Uterus (tissue), 3 donors: ENCODE measurements at regions not wholly inside any gene's neighbourhood (a gene's known extent, or its start where the extent isn't known, plus 50 kb on each side); places are given as distances from the start of the nearest gene placed in this dataset.

ENCODE experiments used
- DNase-seq, 2 donors: peaks; one replicate each; pipeline ENCODE4 v3.0.0-alpha.2; 2019 to 2020
- H3K27ac ChIP-seq, 2 donors: fragments of 200-600 bp; sonication (generic); 1 replicate in 1 of 2; 2 replicates in 1 of 2; pipeline ENCODE4 v1.5.1; 2016 to 2018
- H3K27me3 ChIP-seq, 2 donors: fragments of 200-600 bp; sonication (generic); one replicate each; pipeline ENCODE4 v1.5.1; 2018 to 2019; ENCODE audit warnings: control low read depth in 1 of 2
- H3K36me3 ChIP-seq, 2 donors: fragments of 200-600 bp; sonication (generic); one replicate each; pipeline ENCODE4 v1.5.1; 2019; ENCODE audit warnings: control low read depth in 1 of 2
- H3K4me1 ChIP-seq, 2 donors: fragments of 200-600 bp; sonication (generic); one replicate each; pipeline ENCODE4 v1.5.1; 2018 to 2019; ENCODE audit warnings: control low read depth in 1 of 2
- H3K4me3 ChIP-seq, 2 donors: fragments of 200-600 bp; sonication (generic); 1 replicate in 1 of 2; 2 replicates in 1 of 2; pipeline ENCODE4 v1.5.1; 2018 to 2019; ENCODE audit warnings: mild to moderate bottlenecking in 1 of 2
- H3K9me3 ChIP-seq, 2 donors: fragments of 200-600 bp; sonication (generic); one replicate each; pipeline ENCODE4 v1.5.1; 2019; ENCODE audit warnings: control low read depth in 1 of 2
- POLR2A ChIP-seq, 2 donors: fragments of 450-650 bp; IDR thresholded peaks; one replicate each; pipeline ENCODE4 v1.6.1; 2016; ENCODE audit warnings: antibody characterized with exemption in 2 of 2, mild to moderate bottlenecking in 1 of 2, moderate library complexity in 1 of 2
- intact Hi-C: fragments of 100-400 bp; cut with DNase I; formaldehyde crosslinking; loops from one replicate; pipeline ENCODE4 v1.15.1; 2023; ENCODE audit warnings: low total_unique reads
- TF ChIP-seq, protein P1 (sequence below), 4 experiments: fragments of 200-600 bp in 2 of 4; fragments of 450-650 bp in 2 of 4; sonication (generic) in 2 of 4; IDR thresholded peaks; one replicate each; pipeline ENCODE4 v1.5.1; 2016 to 2019; ENCODE audit warnings: antibody characterized with exemption in 4 of 4, mild to moderate bottlenecking in 2 of 4, moderate library complexity in 1 of 4
- donor health status: DM: yes; HTN: yes; CAD: no.

DNA sequence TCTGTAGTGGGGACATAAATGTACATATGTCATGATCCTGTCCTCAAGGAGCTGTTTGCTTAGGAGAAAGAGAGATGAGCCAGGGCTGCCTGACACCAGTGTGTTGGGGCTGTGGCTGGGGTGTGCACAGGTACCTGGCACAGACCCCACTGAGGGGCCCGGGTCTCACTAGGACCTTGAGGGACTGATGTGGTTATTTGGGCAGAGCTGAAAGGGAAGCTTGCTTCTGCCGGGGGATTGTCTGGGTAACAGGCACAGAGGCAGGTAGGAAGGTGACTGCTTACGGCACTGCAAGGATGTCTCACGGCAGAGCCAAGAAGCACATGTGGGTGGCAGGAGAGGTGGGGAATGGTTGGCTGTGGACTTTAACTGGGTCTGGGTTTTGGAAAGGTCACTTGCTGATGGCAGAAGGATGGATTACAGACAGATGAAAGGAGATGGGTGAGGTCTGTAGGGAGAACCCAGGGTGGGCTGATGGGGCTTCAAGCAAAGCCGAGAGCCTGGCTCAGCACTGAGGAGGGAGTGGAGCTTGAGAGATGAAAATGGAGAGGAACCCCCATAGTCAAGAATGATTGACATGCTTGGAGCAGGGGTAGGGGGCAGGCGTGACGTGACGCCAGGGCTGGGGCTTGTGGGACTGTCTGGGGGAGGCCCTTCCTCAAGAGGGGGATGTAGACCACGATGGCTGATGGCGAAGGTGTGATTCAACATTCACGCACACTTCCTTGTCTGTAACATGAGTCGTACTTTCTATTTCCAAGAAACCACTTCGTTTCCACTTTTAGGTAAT lies 207.7 kb upstream of the SHH start:
- Histone ChIP-seq H3K27me3 (no peaks in the 10 kb centered on the region), H3K9me3 (no peaks in the 10 kb centered on the region), H3K4me1 (no peaks in the 10 kb centered on the region), H3K4me3 (no peak overlapping the region), H3K27ac (no peak overlapping the region), H3K36me3 (no peaks in the 10 kb centered on the region)
- no peak for DNase-seq
- TF ChIP-seq POLR2A (IDR thresholded peaks at IDR 0.05), result no peak
- TF ChIP-seq, protein P1, sequence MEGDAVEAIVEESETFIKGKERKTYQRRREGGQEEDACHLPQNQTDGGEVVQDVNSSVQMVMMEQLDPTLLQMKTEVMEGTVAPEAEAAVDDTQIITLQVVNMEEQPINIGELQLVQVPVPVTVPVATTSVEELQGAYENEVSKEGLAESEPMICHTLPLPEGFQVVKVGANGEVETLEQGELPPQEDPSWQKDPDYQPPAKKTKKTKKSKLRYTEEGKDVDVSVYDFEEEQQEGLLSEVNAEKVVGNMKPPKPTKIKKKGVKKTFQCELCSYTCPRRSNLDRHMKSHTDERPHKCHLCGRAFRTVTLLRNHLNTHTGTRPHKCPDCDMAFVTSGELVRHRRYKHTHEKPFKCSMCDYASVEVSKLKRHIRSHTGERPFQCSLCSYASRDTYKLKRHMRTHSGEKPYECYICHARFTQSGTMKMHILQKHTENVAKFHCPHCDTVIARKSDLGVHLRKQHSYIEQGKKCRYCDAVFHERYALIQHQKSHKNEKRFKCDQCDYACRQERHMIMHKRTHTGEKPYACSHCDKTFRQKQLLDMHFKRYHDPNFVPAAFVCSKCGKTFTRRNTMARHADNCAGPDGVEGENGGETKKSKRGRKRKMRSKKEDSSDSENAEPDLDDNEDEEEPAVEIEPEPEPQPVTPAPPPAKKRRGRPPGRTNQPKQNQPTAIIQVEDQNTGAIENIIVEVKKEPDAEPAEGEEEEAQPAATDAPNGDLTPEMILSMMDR (IDR thresholded peaks at IDR 0.05), result no peak
- intact Hi-C loops, result no loop called here

DNA sequence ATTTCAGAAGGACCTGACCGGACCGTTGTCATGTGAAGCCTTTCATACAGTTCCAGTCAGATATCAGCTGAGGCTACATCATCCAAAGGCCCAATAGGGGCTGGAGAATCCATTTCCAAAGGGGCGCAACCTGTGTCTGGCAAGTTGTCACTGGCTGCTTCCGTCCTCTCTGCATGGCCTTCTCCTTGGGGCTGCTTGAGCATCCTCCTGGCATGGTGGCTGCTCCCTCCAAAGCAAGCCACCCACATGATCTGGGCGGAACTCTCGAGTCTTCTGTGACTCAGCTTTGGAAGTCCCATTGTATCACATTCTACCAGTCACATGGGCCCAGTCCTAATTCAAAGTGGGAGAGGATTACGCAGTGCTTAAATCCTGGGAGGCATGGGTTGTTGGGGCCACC lies 207.0 kb upstream of the SHH start:
- H3K27ac ChIP-seq, result no peak overlapping the region
- DNase-seq, result no peak

DNA sequence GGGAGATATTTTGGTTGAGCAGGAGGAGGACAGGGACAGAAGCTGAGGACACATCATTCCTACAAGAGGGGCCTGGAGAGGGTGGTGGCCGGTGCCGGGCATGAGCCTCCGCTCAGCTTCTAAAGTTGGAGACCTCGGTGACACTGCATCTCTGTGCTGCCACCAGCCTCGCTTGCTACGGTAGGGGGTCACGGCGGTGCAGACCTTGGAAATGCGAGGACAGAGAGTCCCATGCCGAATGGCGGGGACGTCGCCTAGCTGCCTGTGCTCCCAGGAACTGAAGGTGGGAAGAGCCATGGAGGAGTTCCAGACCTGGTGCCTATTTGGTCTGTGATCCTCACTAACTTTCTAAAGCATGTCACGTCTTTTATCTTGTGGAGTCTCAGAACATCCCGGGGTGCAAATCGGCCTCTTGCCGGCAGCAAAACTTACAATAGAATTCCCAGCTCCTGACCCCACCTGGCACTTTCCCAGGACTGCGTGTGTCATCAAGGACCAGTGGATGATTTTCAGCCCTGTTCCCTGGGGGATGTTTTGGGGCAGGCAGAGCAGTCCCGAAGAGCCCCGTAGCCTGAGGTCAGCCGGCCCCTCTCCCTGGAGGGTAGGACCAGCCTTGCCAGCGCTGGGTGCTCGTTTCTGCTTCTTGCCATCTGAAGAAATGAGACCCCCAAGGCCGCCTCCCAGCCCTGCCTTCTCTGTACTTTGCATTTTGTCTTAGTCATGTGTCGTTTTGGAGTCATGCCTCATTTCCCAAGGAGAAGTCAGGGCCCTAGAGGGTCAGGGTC lies 205.8 kb upstream of the SHH start:
- Histone ChIP-seq H3K27me3 (no peaks in the 10 kb centered on the region), H3K36me3 (no peaks in the 10 kb centered on the region), H3K9me3 (no peaks in the 10 kb centered on the region), H3K4me3 (no peak overlapping the region), H3K27ac (no peak overlapping the region), H3K4me1 (no peaks in the 10 kb centered on the region)
- TF ChIP-seq, protein P1 (IDR thresholded peaks at IDR 0.05), result no peak
- TF ChIP-seq POLR2A (IDR thresholded peaks at IDR 0.05), result no peak
- intact Hi-C loops, result no loop called here
- DNase-seq, result no peak

More for the DNA sequence above, 207.0 kb upstream of the SHH start:
- H3K4me3 ChIP-seq, result no peak overlapping the region
- no peaks in the 10 kb centered on the region for H3K9me3 ChIP-seq
- intact Hi-C loops, result no loop called here
- H3K4me1 ChIP-seq, result no peaks in the 10 kb centered on the region
- no peaks in the 10 kb centered on the region for H3K36me3 ChIP-seq
- TF ChIP-seq, protein P1 (IDR thresholded peaks at IDR 0.05), result no peak
- no peak for TF ChIP-seq POLR2A (IDR thresholded peaks at IDR 0.05)
- no peaks in the 10 kb centered on the region for H3K27me3 ChIP-seq

DNA sequence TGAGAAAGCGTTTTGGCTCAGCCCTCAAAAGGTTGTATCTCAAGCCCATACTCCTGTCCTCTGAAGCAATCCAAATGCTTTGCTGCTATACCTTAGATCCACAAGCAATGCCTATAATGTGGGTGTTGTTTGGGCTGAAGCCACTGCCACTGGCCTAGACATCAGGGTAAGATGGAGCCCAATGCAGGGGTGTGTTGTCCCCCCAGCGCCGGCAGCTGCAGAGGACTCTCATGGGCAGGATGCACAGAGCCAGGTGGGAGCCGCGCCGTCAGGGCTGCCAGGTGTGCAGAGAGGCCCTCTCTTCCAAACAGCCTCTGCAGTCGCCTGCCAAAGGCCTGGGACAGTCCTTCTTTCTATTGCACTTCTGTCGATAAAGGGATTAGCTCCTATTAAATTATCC lies 205.2 kb upstream of the SHH start:
- Histone ChIP-seq H3K9me3 (no peaks in the 10 kb centered on the region), H3K36me3 (no peaks in the 10 kb centered on the region), H3K27ac (no peak overlapping the region), H3K27me3 (no peaks in the 10 kb centered on the region), H3K4me1 (no peaks in the 10 kb centered on the region), H3K4me3 (no peak overlapping the region)
- intact Hi-C loops, result no loop called here
- DNase-seq, result no peak
- TF ChIP-seq, protein P1 (IDR thresholded peaks at IDR 0.05), result no peak
- no peak for TF ChIP-seq POLR2A (IDR thresholded peaks at IDR 0.05)
